Keratinocyte (primary cell): ENCODE measurements at regions not wholly inside any gene's neighbourhood (a gene's known extent, or its start where the extent isn't known, plus 50 kb on each side); places are given as distances from the start of the nearest gene placed in this dataset.
A peak's percentile ranks its signal among the peaks of the same experiment; 100 is the strongest.

ENCODE experiments used
- DNase-seq: peaks from one replicate; pipeline ENCODE4 v3.0.0-alpha.2; 2011; ENCODE audit warnings: low read depth, missing footprints, low spot score
- FAIRE-seq: peaks from 2 replicates; lab custom pipeline; 2011; peaks lifted over from hg19 to GRCh38; lab: Jason Lieb, UNC
- H2AFZ ChIP-seq: 2 replicates; pipeline ENCODE4 v1.6.0; 2012; ENCODE audit warnings: low read length, control low read depth, inconsistent platforms; ENCODE audit not compliant: control insufficient read depth
- H3K27ac ChIP-seq: 2 replicates; pipeline ENCODE4 v1.5.1; 2011; ENCODE audit warnings: low read length; ENCODE audit not compliant: control insufficient read depth, insufficient read depth
- H3K27me3 ChIP-seq: 3 replicates; pipeline ENCODE4 v1.6.0; 2011; ENCODE audit warnings: low read length; ENCODE audit not compliant: control insufficient read depth, insufficient read depth; ENCODE audit errors: extremely low read depth
- H3K36me3 ChIP-seq, 2 experiments: 2 replicates in 1 of 2; 3 replicates in 1 of 2; pipeline ENCODE4 v1.5.1; 2011; ENCODE audit warnings: low read length in 2 of 2, mild to moderate bottlenecking in 1 of 2; ENCODE audit not compliant: control insufficient read depth in 2 of 2, insufficient read depth in 2 of 2; ENCODE audit errors: extremely low read depth in 1 of 2
- H3K4me1 ChIP-seq: 3 replicates; pipeline ENCODE4 v1.5.1; 2011; ENCODE audit warnings: low read length; ENCODE audit not compliant: control insufficient read depth, insufficient read depth; ENCODE audit errors: extremely low read depth
- H3K4me2 ChIP-seq: 3 replicates; pipeline ENCODE4 v1.6.0; 2011; ENCODE audit warnings: low read depth, low read length; ENCODE audit not compliant: control insufficient read depth, insufficient read depth; ENCODE audit errors: extremely low read depth
- H3K4me3 ChIP-seq, 3 experiments: fragments of 200-600 bp in 1 of 3; sonication (generic) in 1 of 3; 2 replicates in 2 of 3; 3 replicates in 1 of 3; pipeline ENCODE4 v1.5.1; 2011 to 2016; ENCODE audit warnings: low read length in 3 of 3, mild to moderate bottlenecking in 3 of 3, control low read depth in 2 of 3, inconsistent platforms in 1 of 3, low read depth in 1 of 3, mixed read lengths in 1 of 3, mixed run types in 1 of 3, moderate library complexity in 1 of 3; ENCODE audit not compliant: control insufficient read depth in 2 of 3, insufficient read depth in 2 of 3; ENCODE audit errors: extremely low read depth in 1 of 3
- H3K79me2 ChIP-seq: 2 replicates; pipeline ENCODE4 v1.6.0; 2012; ENCODE audit warnings: low read length; ENCODE audit not compliant: control insufficient read depth, insufficient read depth
- H3K9ac ChIP-seq: 3 replicates; pipeline ENCODE4 v1.6.0; 2011; ENCODE audit warnings: low read length; ENCODE audit not compliant: control insufficient read depth, insufficient read depth; ENCODE audit errors: extremely low read depth
- H3K9me1 ChIP-seq: 3 replicates; pipeline ENCODE4 v1.6.0; 2011; ENCODE audit warnings: low read length; ENCODE audit not compliant: control insufficient read depth, insufficient read depth; ENCODE audit errors: extremely low read depth
- H3K9me3 ChIP-seq: 2 replicates; pipeline ENCODE4 v1.5.1; 2012; ENCODE audit warnings: low read depth, low read length; ENCODE audit not compliant: control insufficient read depth
- H4K20me1 ChIP-seq: 3 replicates; pipeline ENCODE4 v1.6.0; 2011; ENCODE audit warnings: low read length; ENCODE audit not compliant: control insufficient read depth, insufficient read depth; ENCODE audit errors: extremely low read depth
- CTCF ChIP-seq, 3 experiments: IDR thresholded peaks in 1 of 3; conservative IDR thresholded peaks in 1 of 3; optimal IDR thresholded peaks in 1 of 3; 2 replicates in 2 of 3; 3 replicates in 1 of 3; pipeline versions ENCODE3 to v1.5.1; 2011; ENCODE audit warnings: low read length in 3 of 3, mild to moderate bottlenecking in 3 of 3, moderate library complexity in 2 of 3, control low read depth in 1 of 3, inconsistent platforms in 1 of 3; ENCODE audit not compliant: insufficient read depth in 2 of 3; ENCODE audit errors: extremely low read depth in 1 of 3
- EZH2 ChIP-seq: IDR thresholded peaks from one replicate; pipeline ENCODE4 v1.6.1; 2012; ENCODE audit warnings: inconsistent platforms, mild to moderate bottlenecking, low read length, moderate library complexity
- dilution Hi-C: fragments of 300-500 bp; cut with MboI; formaldehyde crosslinking; loops from one replicate; pipeline ENCODE4 v1.7.0; 2020; ENCODE audit warnings: low sequenced_read_pairs; ENCODE audit not compliant: extremely low pct_ligation_motif_present

DNA sequence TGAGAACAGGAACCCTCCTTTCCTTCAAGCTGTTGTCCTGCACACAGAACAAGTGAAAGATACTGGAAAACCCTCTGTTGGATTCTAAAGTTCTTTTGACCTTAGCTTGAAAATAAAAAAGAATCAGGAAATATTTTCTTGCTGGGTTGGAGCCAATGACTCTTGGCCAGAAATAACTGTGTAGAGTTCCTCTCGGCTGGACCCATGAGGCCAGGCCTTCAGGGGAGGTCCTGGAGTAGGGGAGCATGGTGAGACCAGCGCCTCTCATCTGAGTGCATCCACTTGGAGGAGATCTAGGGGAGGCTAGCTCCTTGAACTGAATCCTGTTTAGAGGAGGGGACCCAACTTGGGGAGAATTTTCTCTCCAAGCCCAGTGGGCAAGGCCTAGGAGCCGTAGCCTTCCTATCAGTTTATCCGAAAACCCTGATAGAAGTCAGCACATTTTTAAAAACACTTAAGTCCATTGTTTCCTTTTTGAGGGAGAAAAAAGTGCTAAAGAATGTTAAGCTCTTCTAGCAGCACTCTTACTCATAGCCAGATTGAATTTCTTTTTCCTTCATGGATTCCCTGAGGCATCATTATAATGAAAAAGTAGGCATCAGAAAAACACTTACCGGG is 635.7 kb upstream of the ANKRD30A start:
- peaks cover 34% of the 10 kb centered on the region for H3K4me1 ChIP-seq
- no peak for DNase-seq
- H3K9me1 ChIP-seq: no peaks in the 10 kb centered on the region
- H3K9me3 ChIP-seq: no peaks in the 10 kb centered on the region
- H3K27me3 ChIP-seq: no peaks in the 10 kb centered on the region
- no peak overlapping the region for H3K9ac ChIP-seq
- no peak for TF ChIP-seq EZH2
- no peak for TF ChIP-seq CTCF (optimal IDR thresholded peaks at IDR 0.05 in 1 of 3, IDR thresholded peaks at IDR 0.05 in 1 of 3, conservative IDR thresholded peaks at IDR 0.05 in 1 of 3; ENCODE audit: extremely low read depth in 1 of 3, insufficient read depth in 2 of 3, low read length in 3 of 3)
- H3K36me3 ChIP-seq: no peaks in the 10 kb centered on the region
- dilution Hi-C loops: no loop called here
- H3K4me2 ChIP-seq: no peak overlapping the region
- H2AFZ ChIP-seq: peak overlapping the region; percentile 45
- FAIRE-seq: peak; percentile 44
- H3K4me3 ChIP-seq: no peak overlapping the region
- H3K27ac ChIP-seq: peak overlapping the region; percentile 28
- no peaks in the 10 kb centered on the region for H3K79me2 ChIP-seq
- H4K20me1 ChIP-seq: no peaks in the 10 kb centered on the region

- FAIRE-seq (no peak), DNase-seq (no peak)
- Histone ChIP-seq H3K79me2 (no peaks in the 10 kb centered on the region), H4K20me1 (no peaks in the 10 kb centered on the region), H3K36me3 (no peaks in the 10 kb centered on the region), H3K4me3 (no peak overlapping the region), H3K9ac (no peak overlapping the region), H3K27ac (no peak overlapping the region), H3K9me3 (no peaks in the 10 kb centered on the region), H3K9me1 (no peaks in the 10 kb centered on the region), H3K4me2 (no peak overlapping the region), H2AFZ (no peak overlapping the region), H3K4me1 (peaks cover 29% of the 10 kb centered on the region), H3K27me3 (no peaks in the 10 kb centered on the region)
- TF ChIP-seq EZH2 (no peak), CTCF (optimal IDR thresholded peaks at IDR 0.05 in 1 of 3, IDR thresholded peaks at IDR 0.05 in 1 of 3, conservative IDR thresholded peaks at IDR 0.05 in 1 of 3; ENCODE audit: extremely low read depth in 1 of 3, insufficient read depth in 2 of 3, low read length in 3 of 3) (no peak)
- dilution Hi-C loops: no loop called here
Observed at GRCh38 chr10:36489181-36489580, 636.2 kb upstream of the ANKRD30A start.
